ENCODE measurements at regions not wholly inside any gene's neighbourhood (a gene's known extent, or its start where the extent isn't known, plus 50 kb on each side); places are given as distances from the start of the nearest gene placed in this dataset.

GRCh38 chr10:106504536-106504935 is 660.0 kb downstream of the SORCS1 start:
- no peak for TF ChIP-seq CTCF (IDR thresholded peaks at IDR 0.05 in 8 of 11, conservative IDR thresholded peaks at IDR 0.05 in 3 of 11)
- no peak for TF ChIP-seq POLR2A (IDR thresholded peaks at IDR 0.05)

All from spleen (tissue), 7 donors.